ENCODE measurements at regions not wholly inside any gene's neighbourhood (a gene's known extent, or its start where the extent isn't known, plus 50 kb on each side); places are given as distances from the start of the nearest gene placed in this dataset.

GRCh38 chr2:102950371-102950946 is 188.6 kb downstream of the TMEM182 start:
- no peak overlapping the region for H3K4me2 ChIP-seq (ENCODE audit: low read length)
- no peak overlapping the region for H3K27ac ChIP-seq (ENCODE audit: low read depth, low read length)
- no peaks in the 10 kb centered on the region for H3F3A ChIP-seq (ENCODE audit: control insufficient read depth, insufficient read depth)
- no peaks in the 10 kb centered on the region for H3K36me3 ChIP-seq (ENCODE audit: control insufficient read depth, low read length)
- no peaks in the 10 kb centered on the region for H3K9me2 ChIP-seq (replicated peaks; ENCODE audit: control insufficient read depth, low read length)
- no peaks in the 10 kb centered on the region for H4K20me1 ChIP-seq (ENCODE audit: control insufficient read depth, insufficient read depth, low read depth, low read length)
- H3K4me3 ChIP-seq (ENCODE audit: low read length) = no peak overlapping the region
- no peaks in the 10 kb centered on the region for H3K9me3 ChIP-seq (ENCODE audit: control insufficient read depth, insufficient read depth, low read length)
- no peaks in the 10 kb centered on the region for H3K27me3 ChIP-seq (ENCODE audit: control insufficient read depth, low read length)
- no peak for TF ChIP-seq CTCF (IDR thresholded peaks at IDR 0.05; ENCODE audit: low read depth, low read length, poor library complexity, severe bottlenecking)
- TF ChIP-seq EZH2phosphoT487 (IDR thresholded peaks at IDR 0.05; ENCODE audit: borderline replicate concordance, low read length) = no peak
- no peaks in the 10 kb centered on the region for H3K79me2 ChIP-seq (ENCODE audit: control insufficient read depth, low read length)
- H3K4me1 ChIP-seq (ENCODE audit: control insufficient read depth, low read length) = no peaks in the 10 kb centered on the region

- Histone ChIP-seq H3F3A (ENCODE audit: control insufficient read depth, insufficient read depth) (no peaks in the 10 kb centered on the region), H3K27me3 (ENCODE audit: control insufficient read depth, low read length) (no peaks in the 10 kb centered on the region), H3K27ac (ENCODE audit: low read depth, low read length) (no peak overlapping the region), H3K9me2 (replicated peaks; ENCODE audit: control insufficient read depth, low read length) (no peaks in the 10 kb centered on the region), H3K4me1 (ENCODE audit: control insufficient read depth, low read length) (no peaks in the 10 kb centered on the region), H3K9me3 (ENCODE audit: control insufficient read depth, insufficient read depth, low read length) (no peaks in the 10 kb centered on the region), H3K4me3 (ENCODE audit: low read length) (no peak overlapping the region), H3K36me3 (ENCODE audit: control insufficient read depth, low read length) (no peaks in the 10 kb centered on the region), H4K20me1 (ENCODE audit: control insufficient read depth, insufficient read depth, low read depth, low read length) (no peaks in the 10 kb centered on the region), H3K4me2 (ENCODE audit: low read length) (no peak overlapping the region), H3K79me2 (ENCODE audit: control insufficient read depth, low read length) (no peaks in the 10 kb centered on the region)
- no peak for TF ChIP-seq EZH2phosphoT487 (IDR thresholded peaks at IDR 0.05; ENCODE audit: borderline replicate concordance, low read length)
- TF ChIP-seq CTCF (IDR thresholded peaks at IDR 0.05; ENCODE audit: low read depth, low read length, poor library complexity, severe bottlenecking) = no peak
Observed at GRCh38 chr2:102951249-102951648, 189.4 kb downstream of the TMEM182 start.

GRCh38 chr2:102967451-102967850 is 205.6 kb downstream of the TMEM182 start:
- Histone ChIP-seq H3K79me2 (ENCODE audit: control insufficient read depth, low read length) (no peaks in the 10 kb centered on the region), H3F3A (ENCODE audit: control insufficient read depth, insufficient read depth) (no peaks in the 10 kb centered on the region), H3K4me2 (ENCODE audit: low read length) (no peak overlapping the region), H3K9me3 (ENCODE audit: control insufficient read depth, insufficient read depth, low read length) (no peaks in the 10 kb centered on the region), H3K9me2 (replicated peaks; ENCODE audit: control insufficient read depth, low read length) (no peaks in the 10 kb centered on the region), H4K20me1 (ENCODE audit: control insufficient read depth, insufficient read depth, low read depth, low read length) (no peaks in the 10 kb centered on the region), H3K27ac (ENCODE audit: low read depth, low read length) (no peak overlapping the region), H3K4me3 (ENCODE audit: low read length) (no peak overlapping the region), H3K36me3 (ENCODE audit: control insufficient read depth, low read length) (no peaks in the 10 kb centered on the region), H3K4me1 (ENCODE audit: control insufficient read depth, low read length) (no peaks in the 10 kb centered on the region), H3K27me3 (ENCODE audit: control insufficient read depth, low read length) (no peaks in the 10 kb centered on the region)
- no peak for TF ChIP-seq CTCF (IDR thresholded peaks at IDR 0.05; ENCODE audit: low read depth, low read length, poor library complexity, severe bottlenecking)
- no peak for TF ChIP-seq EZH2phosphoT487 (IDR thresholded peaks at IDR 0.05; ENCODE audit: borderline replicate concordance, low read length)

Data from DOHH2 (cell line).